ENCODE measurements at regions not wholly inside any gene's neighbourhood (a gene's known extent, or its start where the extent isn't known, plus 50 kb on each side); places are given as distances from the start of the nearest gene placed in this dataset.

DNA sequence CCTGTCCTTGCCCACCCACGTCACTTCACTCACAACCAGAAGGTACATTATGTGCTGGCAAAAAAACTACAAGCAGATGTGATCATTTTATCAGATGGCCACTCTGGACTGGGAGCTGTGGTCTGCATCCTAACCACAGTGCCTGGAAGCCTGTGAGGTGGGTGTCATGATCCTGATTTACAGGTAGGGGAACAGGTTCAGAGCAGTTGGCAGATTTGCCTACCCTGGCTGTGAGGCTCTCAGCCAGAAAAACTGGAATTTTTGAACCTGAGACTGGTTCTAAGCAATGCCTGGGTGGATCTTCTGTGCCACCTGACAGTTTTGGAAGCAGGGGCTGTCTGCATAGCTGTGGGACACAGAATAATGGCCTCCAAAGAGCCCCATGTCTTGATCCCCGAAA, 150.8 kb downstream of the SYF2 start:
- DNase-seq (ENCODE audit: low spot score), result no peak

DNA sequence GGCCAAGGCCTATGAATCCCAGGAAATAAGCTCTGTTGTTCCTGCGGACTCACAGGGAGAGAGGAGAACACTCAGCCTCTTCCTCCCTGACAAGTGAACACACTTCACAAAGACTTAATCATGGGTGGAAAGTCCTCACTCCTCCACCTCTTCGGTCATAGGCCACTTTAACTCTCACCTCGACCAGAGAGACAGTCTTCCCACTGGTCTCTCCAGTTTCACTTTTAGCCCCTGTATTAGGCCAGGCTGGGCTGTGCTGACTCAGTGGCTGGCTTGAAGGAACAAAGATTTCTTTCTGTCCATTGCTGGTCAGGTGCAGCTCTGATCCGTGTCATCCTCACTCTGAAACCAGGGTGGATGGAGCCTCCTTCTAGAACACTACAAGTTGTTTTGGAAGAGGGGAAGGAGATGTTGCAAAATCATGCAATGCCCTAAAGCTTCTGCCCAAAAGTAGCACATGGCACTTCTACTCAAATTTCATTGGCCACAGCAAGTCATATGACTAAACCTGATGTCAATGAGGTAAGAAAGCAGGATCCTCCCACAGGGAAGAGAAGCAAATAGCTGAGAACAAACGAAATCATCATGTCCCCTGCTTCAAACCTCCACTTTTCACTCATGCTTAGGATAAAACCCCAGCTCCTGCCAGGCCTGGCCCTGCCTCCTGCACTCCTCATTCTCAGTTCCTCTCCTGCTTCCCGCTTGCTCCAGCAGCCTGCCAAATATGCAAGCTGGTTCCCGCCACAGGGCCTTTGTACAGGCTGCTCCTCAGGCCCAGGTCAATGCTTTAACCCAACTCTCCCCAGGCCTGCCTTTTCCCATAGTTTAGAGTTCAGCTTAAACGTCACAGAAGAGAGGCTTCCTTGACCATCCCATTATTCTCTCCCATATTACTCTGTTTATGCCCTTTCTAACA, 150.5 kb upstream of the RUNX3 start:
- DNase-seq (ENCODE audit: low spot score), result no peak

DNA sequence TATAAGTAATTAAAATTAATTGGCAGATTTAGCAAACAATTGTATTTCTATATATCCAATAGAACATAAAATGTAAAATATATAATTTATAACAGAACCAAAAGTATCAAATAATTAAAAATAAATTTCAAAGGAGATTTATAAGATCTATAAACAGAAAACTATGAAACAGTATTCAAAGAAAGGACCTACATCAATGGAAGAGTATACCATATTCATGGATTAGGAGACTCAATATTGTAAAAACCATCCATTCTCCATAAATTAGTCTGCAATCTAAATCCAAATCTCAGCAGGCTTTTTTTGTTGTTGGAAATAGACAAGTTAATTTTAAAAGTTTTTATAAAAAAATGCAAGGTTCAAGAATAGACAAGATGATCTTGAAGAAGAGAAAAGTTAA, 149.0 kb upstream of the RUNX3 start:
- DNase-seq (ENCODE audit: low spot score), result no peak

DNA sequence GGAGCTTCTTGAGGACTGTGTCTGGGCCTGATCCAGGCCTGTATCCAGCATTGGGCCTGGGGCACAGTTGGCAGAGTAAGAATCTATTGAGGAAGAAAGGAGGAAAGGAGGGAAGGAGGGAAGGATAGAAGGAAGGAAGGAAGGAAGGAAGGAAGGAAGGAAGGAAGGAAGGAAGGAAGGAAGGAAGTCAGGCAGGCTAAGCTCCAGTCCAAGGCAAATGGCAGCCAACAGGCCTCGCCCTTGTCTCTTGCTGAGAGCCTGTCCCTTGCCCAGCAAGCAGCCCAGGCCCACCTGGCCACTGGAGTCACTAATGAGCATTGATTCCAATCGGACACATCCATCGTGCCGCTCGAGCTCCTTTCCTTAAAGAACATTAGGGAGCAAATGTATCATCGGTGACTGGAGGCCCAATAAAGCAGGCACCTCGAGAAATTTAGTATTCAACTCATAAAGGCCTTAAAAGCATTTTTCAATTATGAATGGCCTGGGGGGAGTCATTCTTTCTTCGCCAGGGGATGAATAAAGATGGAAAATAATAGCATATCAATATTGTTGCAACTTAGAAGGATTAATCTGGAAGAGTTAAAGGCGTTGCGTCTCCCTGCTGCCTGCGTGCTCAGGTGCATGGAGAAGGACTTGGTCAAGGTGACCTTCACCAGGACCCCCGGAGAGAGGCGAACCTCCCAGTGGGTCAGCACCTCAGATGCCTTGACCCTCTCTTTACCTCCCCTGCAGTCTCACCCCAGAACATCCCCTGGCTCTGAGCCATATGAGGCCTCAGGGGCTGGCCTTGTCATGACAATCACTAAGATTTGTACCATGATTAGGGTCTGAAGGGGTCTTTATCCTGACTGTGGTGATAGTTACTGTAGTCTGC, 144.5 kb upstream of the RUNX3 start:
- DNase-seq (ENCODE audit: low spot score), result no peak

DNA sequence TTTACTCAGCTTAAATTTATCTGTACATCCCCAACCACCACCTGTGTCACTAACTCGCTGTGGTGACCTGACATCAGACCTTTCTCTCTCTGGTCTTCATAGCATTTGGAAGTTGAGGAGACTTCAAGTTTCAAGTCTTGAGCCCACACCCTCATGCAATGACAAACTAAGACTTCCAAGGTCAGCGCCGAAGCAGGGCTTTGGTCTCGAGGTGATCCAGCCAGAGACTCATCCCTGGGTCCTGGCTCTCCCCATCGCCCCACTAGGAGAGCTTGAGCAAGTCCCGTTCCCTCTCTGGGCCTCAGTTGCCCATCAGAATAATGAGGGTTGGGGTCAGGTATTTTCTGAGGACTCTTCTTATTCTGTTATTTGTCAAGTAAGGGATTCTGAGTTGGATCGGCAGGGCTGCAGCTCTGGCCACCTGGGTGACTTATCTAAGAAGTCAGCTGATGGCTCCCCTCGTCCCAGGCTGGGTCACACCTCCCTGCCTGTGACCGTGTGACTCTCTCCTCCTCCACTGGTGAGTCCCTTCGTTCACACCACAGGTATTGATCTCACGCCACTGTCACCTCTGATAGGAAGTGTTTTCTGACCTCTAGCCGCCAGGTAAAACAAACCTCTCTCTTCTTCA, 143.7 kb upstream of the RUNX3 start:
- DNase-seq (ENCODE audit: low spot score), result no peak

DNA sequence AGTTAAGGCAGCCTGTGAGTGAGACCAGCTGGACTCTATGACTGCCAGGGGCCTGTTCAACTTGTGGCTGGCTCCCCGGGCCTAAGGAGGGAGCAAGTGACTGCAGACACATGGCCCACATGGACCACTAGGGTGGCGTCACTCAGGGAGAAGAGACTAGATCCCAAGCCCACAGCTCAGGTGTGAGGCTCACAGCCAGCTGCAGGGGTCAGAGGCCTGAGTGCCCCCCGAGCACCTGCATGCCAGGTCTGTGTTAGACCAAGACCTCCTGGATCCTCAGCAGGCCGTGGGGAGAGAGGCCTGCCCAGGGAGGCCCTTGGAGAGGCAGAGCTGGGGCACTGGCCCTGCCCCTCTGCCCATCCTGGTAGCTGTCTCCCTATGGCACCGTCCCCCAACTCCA, 142.4 kb upstream of the RUNX3 start:
- DNase-seq (ENCODE audit: low spot score), result no peak

DNA sequence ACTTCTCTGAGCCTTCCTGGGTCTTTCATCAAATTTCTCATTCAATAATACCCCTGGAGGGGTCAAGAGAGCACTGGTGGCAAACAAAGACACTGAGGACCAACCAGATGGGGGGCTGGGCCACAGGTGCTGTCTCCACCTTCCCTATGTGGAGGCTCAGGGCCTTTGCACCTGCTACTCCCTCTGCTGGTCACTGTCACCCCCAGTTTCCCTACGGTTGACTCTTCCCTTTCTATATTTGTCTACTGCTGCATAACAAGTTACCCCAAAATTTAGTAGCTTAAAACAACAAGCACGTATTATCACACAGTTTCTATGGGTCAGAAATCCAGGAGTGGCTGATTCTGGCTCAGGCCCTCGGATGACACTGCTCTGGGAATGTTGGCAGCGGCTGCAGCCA, 138.8 kb upstream of the RUNX3 start:
- DNase-seq (ENCODE audit: low spot score), result peak; percentile 6

DNA sequence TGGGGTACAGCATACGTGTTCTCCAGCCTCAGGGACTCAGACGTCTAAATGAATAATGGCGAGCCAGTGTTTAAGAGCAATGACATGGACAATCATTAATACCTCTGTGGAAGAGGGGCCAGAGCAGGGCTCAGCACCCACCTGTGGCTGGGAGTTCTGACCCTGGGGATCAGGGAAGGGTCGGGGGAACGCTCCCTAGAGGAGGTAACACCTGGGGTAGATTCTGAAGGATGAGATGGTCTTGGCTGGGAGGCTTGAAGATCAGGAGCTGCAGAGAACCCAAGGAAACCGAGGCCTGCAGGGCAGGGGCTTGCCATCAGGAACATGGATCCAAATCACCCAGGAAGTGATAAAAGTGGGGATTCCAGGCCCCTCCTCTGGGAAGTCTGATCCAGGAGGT, 138.2 kb upstream of the RUNX3 start:
- DNase-seq (ENCODE audit: low spot score), result no peak

DNA sequence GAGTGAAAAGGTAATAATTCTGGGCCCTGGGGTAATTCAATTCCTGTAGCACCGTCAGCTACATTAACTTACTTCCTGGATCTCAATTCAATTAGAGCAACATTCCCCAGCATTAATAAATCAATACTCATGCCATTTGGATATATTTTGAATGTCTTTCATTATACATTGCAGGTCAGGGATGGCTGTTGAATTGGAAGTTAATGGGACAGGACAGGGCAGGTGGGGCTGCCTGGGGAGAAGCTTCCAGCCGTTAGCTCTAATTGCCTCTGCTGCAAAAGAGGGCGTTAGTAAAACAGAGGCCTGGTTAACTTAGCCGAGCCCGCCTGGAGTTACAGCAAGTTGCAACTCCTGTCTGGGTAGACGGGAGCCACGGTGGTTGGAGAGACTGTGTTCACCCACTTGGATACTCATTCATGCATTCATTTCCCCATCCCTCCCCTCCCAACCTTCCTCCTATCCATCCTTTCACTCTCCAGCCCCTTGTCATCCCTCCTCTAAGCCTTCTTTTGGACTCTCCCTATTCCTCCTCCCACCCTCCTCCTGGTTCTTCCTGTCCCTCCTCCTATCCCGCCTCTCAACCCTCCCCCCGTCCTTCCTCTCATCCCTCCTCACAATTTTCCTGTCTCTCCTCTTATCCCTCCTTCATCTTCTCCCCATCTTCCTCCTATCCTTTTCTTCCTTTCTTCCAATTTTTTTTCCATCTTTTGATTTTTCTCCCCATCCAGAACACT, 137.6 kb upstream of the RUNX3 start:
- no peak for DNase-seq (ENCODE audit: low spot score)

DNA sequence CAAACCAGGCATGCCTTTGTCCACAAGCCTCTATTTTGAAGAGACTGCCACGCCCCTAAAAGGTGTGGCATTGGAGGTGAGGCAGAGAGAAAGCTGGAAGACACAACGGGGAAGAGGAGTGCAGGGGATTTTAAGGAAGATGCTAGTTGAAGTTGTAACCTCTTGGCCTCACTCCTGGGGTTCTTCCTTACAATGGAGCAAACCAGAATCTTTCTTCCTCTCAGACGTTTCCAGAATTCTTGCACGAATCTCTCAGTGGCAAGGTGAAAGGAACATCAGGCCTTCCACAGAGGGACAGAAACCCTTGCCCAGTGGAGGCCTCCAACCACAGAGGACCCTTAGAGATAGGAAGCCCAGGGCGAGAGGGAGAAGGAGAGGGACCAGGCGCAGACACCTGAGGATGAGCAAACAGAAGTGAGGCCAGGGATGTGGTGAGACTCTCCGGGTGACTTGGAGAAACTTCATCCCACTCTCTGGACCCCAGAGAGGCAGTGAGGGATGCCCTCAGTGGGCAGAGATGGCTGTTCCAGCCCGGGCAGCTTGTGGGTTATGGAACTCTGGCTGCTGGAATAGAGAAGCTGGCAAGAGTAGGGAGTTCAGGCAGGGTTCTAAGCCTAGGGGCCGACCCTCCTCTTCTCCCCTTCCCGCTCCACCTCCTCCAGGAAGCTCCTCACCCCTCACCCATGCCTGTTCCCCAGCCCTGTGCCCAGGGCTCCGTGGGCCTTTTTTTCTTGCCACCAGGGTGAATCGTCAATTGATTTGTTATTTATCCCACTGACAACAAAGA, 136.8 kb upstream of the RUNX3 start:
- no peak for DNase-seq (ENCODE audit: low spot score)

DNA sequence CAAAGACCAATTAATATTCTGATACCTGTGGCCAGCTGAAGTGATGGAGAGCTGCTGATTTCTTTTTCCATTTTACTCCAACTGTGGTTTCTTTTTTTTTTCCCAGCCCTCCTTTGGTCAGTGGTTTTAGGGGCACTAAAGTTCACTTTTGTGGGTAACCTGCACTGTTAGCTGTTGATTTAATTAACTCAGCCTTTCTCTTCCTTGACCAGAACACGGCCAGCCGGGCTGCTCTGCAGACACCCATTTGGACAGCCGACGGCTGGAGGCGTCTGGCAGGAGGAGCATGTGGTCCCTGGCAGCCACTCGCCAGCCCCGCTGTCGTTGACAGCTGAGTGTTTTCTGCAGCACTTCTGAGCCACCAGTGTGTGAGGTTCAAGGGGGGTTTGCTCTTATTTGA, 136.2 kb upstream of the RUNX3 start:
- no peak for DNase-seq (ENCODE audit: low spot score)

DNA sequence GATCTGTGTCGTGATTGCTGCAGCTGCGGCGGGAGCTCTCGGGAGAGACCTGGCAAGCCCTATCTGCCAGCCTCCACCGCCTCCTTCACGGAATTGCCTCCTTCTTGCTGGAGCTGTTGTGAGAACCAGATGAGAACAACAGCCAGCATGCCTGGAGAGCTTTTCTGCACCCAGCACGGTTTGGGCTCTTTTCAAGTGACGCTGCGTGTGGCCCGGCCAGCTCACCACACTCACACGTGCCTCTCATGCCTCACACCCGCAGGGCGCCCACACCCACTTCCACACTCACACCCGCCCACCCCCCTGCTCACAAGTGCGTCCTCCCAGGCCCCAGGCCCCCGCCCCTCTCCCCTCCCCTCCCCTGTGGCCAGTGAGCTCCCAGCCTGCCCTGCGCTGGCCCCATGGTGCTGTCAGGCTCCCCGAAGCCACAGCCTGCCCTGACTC, 135.7 kb upstream of the RUNX3 start:
- DNase-seq (ENCODE audit: low spot score), result no peak

DNA sequence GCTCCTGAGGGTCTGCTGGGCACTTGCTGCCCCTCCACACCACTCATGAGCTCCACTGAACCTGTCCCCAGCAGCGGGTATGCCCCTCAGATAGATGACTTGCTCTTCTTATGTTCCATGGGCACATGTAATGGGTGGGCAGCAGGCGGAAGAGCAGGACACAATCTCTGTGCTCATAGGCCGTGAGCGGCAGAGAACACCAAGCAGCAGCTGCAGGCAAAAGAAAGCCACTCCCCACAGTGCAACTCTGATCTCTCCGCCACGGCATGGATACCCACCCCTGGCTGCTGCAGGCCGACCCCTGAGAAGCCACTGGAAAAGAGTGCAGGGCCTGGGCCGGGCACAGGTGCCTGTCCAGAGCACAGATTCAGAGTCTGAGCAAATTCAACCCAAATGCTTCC, 135.2 kb upstream of the RUNX3 start:
- no peak for DNase-seq (ENCODE audit: low spot score)

DNA sequence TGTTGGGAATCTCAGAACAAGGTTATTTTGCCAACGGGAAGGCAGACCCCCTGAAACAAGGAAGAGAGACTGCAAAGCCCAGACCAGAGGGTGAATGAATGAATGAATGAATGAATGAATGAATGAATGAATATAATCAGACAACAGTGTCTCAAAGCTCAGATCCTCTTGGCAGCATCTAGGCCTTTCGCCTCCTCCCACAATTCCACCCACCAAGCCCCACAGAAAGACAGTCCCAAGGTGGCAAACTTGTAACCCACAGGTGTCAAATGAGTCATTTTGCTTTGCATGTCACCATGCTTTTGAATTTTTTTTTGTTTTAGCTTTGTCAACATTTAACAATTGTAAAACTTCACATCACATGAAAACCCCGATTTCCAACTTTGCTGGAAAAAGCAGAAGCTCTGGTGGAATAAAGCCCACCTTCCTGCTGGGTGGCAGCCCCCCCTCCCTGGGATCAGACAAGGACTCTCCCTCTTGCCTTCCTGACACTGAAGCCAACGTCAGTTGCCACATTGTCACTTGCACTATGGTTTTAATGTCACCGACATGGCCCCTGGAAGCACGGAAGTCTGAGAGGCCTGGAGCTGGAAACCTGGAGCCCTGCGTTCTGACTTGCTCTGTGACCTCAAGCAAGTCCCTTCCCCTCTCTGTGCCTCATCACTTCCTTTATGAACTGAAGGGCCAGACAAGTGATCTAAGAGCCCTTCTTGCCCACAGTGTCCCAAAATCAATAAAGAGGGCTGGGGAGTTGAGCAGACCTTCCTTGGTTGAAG, 134.6 kb upstream of the RUNX3 start:
- peak; percentile 23 for DNase-seq (ENCODE audit: low spot score)

DNA sequence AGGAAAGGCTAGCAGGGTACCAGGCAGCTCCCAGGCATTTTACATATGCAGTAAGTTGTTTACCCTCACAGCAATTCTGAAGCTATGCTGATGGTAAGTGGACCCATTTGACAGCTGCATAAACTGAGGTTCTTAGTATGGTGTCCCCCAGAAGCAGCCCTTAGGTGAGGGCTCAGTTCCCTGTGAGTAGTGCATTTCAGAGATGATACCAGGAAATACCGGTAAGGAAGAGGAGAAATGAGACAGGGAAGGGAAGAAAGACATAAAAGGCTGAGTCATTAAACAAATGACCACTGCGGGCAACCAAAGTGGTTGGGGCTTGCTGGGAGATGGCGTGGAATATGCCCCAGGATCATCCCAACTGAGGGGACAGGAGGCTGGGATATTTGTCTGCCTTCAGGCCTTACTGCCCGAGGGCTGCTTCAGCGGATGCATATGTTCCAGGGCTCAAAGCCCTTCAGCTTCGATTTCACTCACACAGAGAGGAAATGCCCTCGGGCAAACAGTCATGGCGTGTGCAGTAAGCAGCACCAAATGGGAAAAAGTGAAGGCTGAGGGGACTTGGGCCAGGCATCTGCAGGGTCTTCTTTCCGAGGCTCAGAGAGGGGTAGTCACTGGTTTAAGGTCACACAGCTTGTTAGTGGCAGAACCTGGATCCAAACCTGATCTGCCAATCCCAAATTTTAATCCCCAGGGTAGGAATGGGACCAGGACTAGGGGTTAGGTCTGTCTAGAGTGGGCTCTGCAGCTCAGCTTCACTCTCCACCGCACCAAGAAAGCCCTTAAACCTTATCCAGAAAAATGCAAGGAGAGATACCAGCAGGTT, 133.7 kb upstream of the RUNX3 start:
- no peak for DNase-seq (ENCODE audit: low spot score)

DNA sequence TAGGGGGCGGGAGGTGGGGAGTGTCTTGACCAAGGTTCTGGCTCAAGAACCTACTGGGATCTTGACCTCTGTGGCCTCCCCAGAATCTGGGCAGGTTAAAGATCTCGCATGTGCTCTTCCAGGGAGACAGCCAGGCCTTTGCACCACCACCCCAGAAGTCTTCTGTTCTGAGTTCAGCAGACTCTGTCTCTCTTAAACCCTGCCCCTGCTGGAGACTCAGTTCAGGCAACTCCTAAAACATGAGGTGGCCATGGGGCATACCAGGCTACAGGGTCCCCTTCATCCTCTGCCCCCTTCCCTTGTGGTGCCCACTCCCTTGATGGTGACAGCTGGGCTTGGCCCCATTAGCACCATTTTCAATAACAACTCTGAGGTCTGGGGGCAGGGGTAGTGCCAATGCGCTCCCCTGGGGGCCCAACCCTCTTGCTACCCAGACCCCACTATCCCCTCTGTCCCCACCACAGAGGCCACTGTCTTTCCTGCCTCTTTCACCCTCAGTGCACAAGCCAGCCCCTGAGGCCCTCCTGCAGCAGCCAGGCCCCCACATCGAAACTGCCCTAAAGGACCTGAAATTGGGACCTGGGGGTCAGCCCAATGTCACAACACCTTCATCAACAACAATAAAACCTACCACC, 132.7 kb upstream of the RUNX3 start:
- DNase-seq (ENCODE audit: low spot score), result no peak

DNA sequence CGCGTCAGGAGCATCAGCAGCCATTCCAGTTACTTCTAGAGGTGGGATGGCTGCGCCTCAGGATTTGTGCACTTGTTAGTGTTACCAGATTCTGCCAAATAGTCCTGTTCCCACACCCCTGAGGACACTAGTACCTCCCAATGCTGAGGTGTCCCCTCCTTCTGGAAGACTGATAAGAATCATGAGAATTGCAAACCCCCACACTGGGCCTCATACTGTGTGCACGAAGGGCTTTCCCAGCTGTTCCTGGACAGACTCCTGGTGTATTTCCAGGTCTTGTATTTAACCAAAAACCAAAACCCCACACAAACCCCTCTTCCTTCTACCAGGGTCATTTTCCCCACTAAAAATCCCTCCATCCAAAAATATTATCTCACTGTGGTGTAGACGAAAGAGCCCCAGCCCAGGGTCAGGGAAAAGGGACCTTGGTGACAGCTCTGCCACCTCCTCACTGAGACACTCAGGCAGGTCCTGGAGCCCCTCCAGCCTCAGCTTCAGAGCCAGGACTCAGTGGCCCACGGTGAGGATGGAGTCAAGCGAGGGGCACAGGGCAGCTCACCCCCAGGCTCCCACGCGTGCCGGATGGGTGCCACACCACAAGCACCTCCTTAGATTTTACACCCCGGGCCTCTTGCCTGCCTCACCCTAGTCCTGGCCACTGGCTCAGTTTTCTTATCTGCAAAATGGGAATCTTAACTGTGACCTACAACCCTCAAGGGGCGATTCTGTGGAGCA, 131.4 kb upstream of the RUNX3 start:
- no peak for DNase-seq (ENCODE audit: low spot score)

DNA sequence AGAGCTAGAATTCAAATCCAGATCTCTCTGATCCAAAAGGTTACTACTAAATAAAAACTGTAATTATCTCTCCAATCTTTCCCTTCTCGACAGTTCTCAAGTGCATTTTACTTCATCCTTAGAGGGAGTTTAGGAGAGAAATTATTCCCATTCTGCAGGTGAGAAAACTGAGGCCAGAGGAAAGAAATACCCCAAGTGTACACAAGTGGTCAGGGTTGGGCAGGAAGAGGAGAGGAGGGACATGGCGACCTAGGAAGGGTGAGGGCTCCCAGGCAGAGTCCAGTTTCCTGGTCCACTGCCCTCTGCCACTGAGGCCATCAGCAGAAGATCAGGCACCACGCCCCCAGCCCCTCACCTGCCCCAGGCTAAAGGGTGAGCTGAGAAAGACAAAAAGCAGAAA, 127.1 kb upstream of the RUNX3 start:
- no peak for DNase-seq (ENCODE audit: low spot score)

All from activated CD4-positive, alpha-beta T cell treated with anti-CD3 and anti-CD28 coated beads, Interleukin-2, Interleukin-4, amounts not matched to agents 100 ng/mL and 50 ng/mL, durations not matched to agents 16 hours and 8 hours (primary cell).